ENCODE measurements at regions not wholly inside any gene's neighbourhood (a gene's known extent, or its start where the extent isn't known, plus 50 kb on each side); places are given as distances from the start of the nearest gene placed in this dataset.

- H3K9me2 ChIP-seq (replicated peaks; ENCODE audit: insufficient read depth, low read length): no peaks in the 10 kb centered on the region
- no peaks in the 10 kb centered on the region; the same call in 1 of the 2 replicates for H3K27me3 ChIP-seq (ENCODE audit: low read length)
- no peaks in the 10 kb centered on the region for H3K79me2 ChIP-seq (ENCODE audit: insufficient read depth, low read length)
- TF ChIP-seq CTCF (IDR thresholded peaks at IDR 0.05; ENCODE audit: insufficient read depth, low read length, poor library complexity, severe bottlenecking) (no peak), EZH2phosphoT487 (conservative IDR thresholded peaks at IDR 0.05; ENCODE audit: low read length) (no peak)
- no peak overlapping the region for H3K27ac ChIP-seq (ENCODE audit: low read depth, low read length)
- no peaks in the 10 kb centered on the region for H3K9me3 ChIP-seq (ENCODE audit: insufficient read depth, low read length)
- H3K4me2 ChIP-seq (ENCODE audit: low read depth, low read length, poor library complexity, severe bottlenecking): no peak overlapping the region
- no peak overlapping the region for H2AFZ ChIP-seq (ENCODE audit: low read depth, low read length, severe bottlenecking)
- H4K20me1 ChIP-seq (ENCODE audit: low read depth, low read length): no peaks in the 10 kb centered on the region
- H3K9ac ChIP-seq (ENCODE audit: low read length): no peak overlapping the region
- H3F3A ChIP-seq (ENCODE audit: insufficient read depth): no peaks in the 10 kb centered on the region
- H3K36me3 ChIP-seq (ENCODE audit: low read length): no peaks in the 10 kb centered on the region
- no peak overlapping the region for H3K4me3 ChIP-seq (ENCODE audit: insufficient read depth, low read length, poor library complexity, severe bottlenecking)
These were observed 727.2 kb upstream of the RBFOX1 start for GRCh38 chr16:6605490-6605889.

- no peak overlapping the region for H3K27ac ChIP-seq (ENCODE audit: low read depth, low read length)
- TF ChIP-seq EZH2phosphoT487 (conservative IDR thresholded peaks at IDR 0.05; ENCODE audit: low read length): no peak
These were observed 728.8 kb upstream of the RBFOX1 start for GRCh38 chr16:6603780-6604325.

GRCh38 chr16:6602405-6602804 is 730.2 kb upstream of the RBFOX1 start:
- Histone ChIP-seq H3K27ac (ENCODE audit: low read depth, low read length) (no peak overlapping the region), H3K9me2 (replicated peaks; ENCODE audit: insufficient read depth, low read length) (no peaks in the 10 kb centered on the region), H3K9ac (ENCODE audit: low read length) (no peak overlapping the region), H3K4me3 (ENCODE audit: insufficient read depth, low read length, poor library complexity, severe bottlenecking) (no peak overlapping the region), H3K4me2 (ENCODE audit: low read depth, low read length, poor library complexity, severe bottlenecking) (no peak overlapping the region), H3F3A (ENCODE audit: insufficient read depth) (no peaks in the 10 kb centered on the region), H3K27me3 (ENCODE audit: low read length) (no peaks in the 10 kb centered on the region), H3K36me3 (ENCODE audit: low read length) (no peaks in the 10 kb centered on the region), H2AFZ (ENCODE audit: low read depth, low read length, severe bottlenecking) (no peak overlapping the region), H3K9me3 (ENCODE audit: insufficient read depth, low read length) (no peaks in the 10 kb centered on the region), H3K79me2 (ENCODE audit: insufficient read depth, low read length) (no peaks in the 10 kb centered on the region), H4K20me1 (ENCODE audit: low read depth, low read length) (no peaks in the 10 kb centered on the region)
- TF ChIP-seq EZH2phosphoT487 (conservative IDR thresholded peaks at IDR 0.05; ENCODE audit: low read length) (no peak), CTCF (IDR thresholded peaks at IDR 0.05; ENCODE audit: insufficient read depth, low read length, poor library complexity, severe bottlenecking) (no peak)

More at GRCh38 chr16:6603780-6604325, 728.8 kb upstream of the RBFOX1 start:
- no peaks in the 10 kb centered on the region for H3K9me3 ChIP-seq (ENCODE audit: insufficient read depth, low read length)
- no peaks in the 10 kb centered on the region; the same call in 1 of the 2 replicates for H3K27me3 ChIP-seq (ENCODE audit: low read length)
- no peak overlapping the region for H3K9ac ChIP-seq (ENCODE audit: low read length)
- no peak overlapping the region for H2AFZ ChIP-seq (ENCODE audit: low read depth, low read length, severe bottlenecking)
- H3K4me2 ChIP-seq (ENCODE audit: low read depth, low read length, poor library complexity, severe bottlenecking): no peak overlapping the region
- H3K79me2 ChIP-seq (ENCODE audit: insufficient read depth, low read length): no peaks in the 10 kb centered on the region
- no peaks in the 10 kb centered on the region for H3F3A ChIP-seq (ENCODE audit: insufficient read depth)
- no peak overlapping the region for H3K4me3 ChIP-seq (ENCODE audit: insufficient read depth, low read length, poor library complexity, severe bottlenecking)
- H3K36me3 ChIP-seq (ENCODE audit: low read length): no peaks in the 10 kb centered on the region
- no peaks in the 10 kb centered on the region for H3K9me2 ChIP-seq (replicated peaks; ENCODE audit: insufficient read depth, low read length)
- H4K20me1 ChIP-seq (ENCODE audit: low read depth, low read length): no peaks in the 10 kb centered on the region

- no peaks in the 10 kb centered on the region for H3K9me2 ChIP-seq (replicated peaks; ENCODE audit: insufficient read depth, low read length)
- no peak overlapping the region for H3K4me3 ChIP-seq (ENCODE audit: insufficient read depth, low read length, poor library complexity, severe bottlenecking)
- no peak for TF ChIP-seq EZH2phosphoT487 (conservative IDR thresholded peaks at IDR 0.05; ENCODE audit: low read length)
- no peak for TF ChIP-seq CTCF (IDR thresholded peaks at IDR 0.05; ENCODE audit: insufficient read depth, low read length, poor library complexity, severe bottlenecking)
- H3K27me3 ChIP-seq (ENCODE audit: low read length): no peaks in the 10 kb centered on the region
- no peak overlapping the region for H3K27ac ChIP-seq (ENCODE audit: low read depth, low read length)
- H3K4me2 ChIP-seq (ENCODE audit: low read depth, low read length, poor library complexity, severe bottlenecking): no peak overlapping the region
- H3F3A ChIP-seq (ENCODE audit: insufficient read depth): no peaks in the 10 kb centered on the region
- H2AFZ ChIP-seq (ENCODE audit: low read depth, low read length, severe bottlenecking): no peak overlapping the region
- no peaks in the 10 kb centered on the region for H3K9me3 ChIP-seq (ENCODE audit: insufficient read depth, low read length)
- H4K20me1 ChIP-seq (ENCODE audit: low read depth, low read length): no peaks in the 10 kb centered on the region
- no peaks in the 10 kb centered on the region for H3K79me2 ChIP-seq (ENCODE audit: insufficient read depth, low read length)
- no peak overlapping the region for H3K9ac ChIP-seq (ENCODE audit: low read length)
- H3K36me3 ChIP-seq (ENCODE audit: low read length): no peaks in the 10 kb centered on the region
These were observed 732.5 kb upstream of the RBFOX1 start for GRCh38 chr16:6600167-6600566.

All from SU-DHL-6 (cell line).